Mesodermal cell (in vitro differentiated cells): ENCODE measurements at regions not wholly inside any gene's neighbourhood (a gene's known extent, or its start where the extent isn't known, plus 50 kb on each side); places are given as distances from the start of the nearest gene placed in this dataset.

Experiments used
- H3K27ac ChIP-seq: 2 replicates; pipeline ENCODE4 v1.7.0; 2013; ENCODE audit warnings: mild to moderate bottlenecking, low read depth, low read length, moderate library complexity; ENCODE audit not compliant: severe bottlenecking
- H3K36me3 ChIP-seq: 2 replicates; pipeline ENCODE4 v1.7.1; 2013; ENCODE audit warnings: mild to moderate bottlenecking, low read length, moderate library complexity; ENCODE audit not compliant: control insufficient read depth, insufficient read depth
- H3K4me1 ChIP-seq: one replicate; pipeline ENCODE4 v1.7.1; 2013; ENCODE audit warnings: mild to moderate bottlenecking, low read length; ENCODE audit not compliant: insufficient read depth, control insufficient read depth, poor library complexity, severe bottlenecking
- H3K4me3 ChIP-seq: 2 replicates; pipeline ENCODE4 v1.7.0; 2013; ENCODE audit warnings: low read length, control low read depth, mild to moderate bottlenecking; ENCODE audit not compliant: insufficient read depth, poor library complexity, severe bottlenecking; ENCODE audit errors: extremely low read depth
- H3K9me3 ChIP-seq: 2 replicates; pipeline ENCODE4 v1.7.1; 2013; ENCODE audit warnings: mild to moderate bottlenecking, low read length, moderate library complexity; ENCODE audit not compliant: control insufficient read depth
- WGBS, 2 experiments: methylation state at CpG; one replicate each; pipeline ENCODE4 v1.1.5; 2013; ENCODE audit warnings: missing lambda C conversion rate in 2 of 2; ENCODE audit not compliant: insufficient coverage in 2 of 2; 5-methylcytosine and 5-hydroxymethylcytosine counted together

DNA sequence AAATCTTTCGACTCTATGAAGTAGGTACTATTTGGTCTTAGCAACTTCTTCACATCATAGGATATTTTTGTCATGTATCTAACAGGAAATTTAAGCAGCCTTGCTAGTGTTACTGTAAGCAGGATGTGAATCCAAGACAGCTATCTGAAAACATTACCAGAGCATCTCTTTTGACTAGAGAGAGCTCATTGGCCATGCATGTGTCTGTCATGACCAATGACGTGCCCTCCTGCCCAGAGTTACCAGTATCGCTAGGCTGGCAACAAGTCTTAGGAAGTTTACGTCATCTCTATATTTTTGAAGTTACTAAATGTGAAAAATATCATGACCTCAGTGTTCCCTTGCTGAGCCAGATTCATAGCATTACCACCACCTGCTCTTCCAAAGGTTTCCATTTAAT lies 130.9 kb upstream of the TP63 start:
- no peak overlapping the region for H3K27ac ChIP-seq
- no peaks in the 10 kb centered on the region for H3K36me3 ChIP-seq
- H3K9me3 ChIP-seq: no peaks in the 10 kb centered on the region
- no peaks in the 10 kb centered on the region for H3K4me1 ChIP-seq
- no peak overlapping the region for H3K4me3 ChIP-seq
- 92% methylated on average over 2 of the region's 4 CpGs; no CpG with 5 or more reads in 1 of the 2 experiments for WGBS, 2 experiments

GRCh38 chr3:189500798-189501495 lies 130.2 kb upstream of the TP63 start:
- WGBS, 2 experiments: 50 to 86% methylated on average over 1 to 2 of the region's 3 CpGs
- Histone ChIP-seq H3K36me3 (no peaks in the 10 kb centered on the region), H3K4me3 (no peak overlapping the region), H3K4me1 (no peaks in the 10 kb centered on the region), H3K27ac (no peak overlapping the region), H3K9me3 (no peaks in the 10 kb centered on the region)

DNA sequence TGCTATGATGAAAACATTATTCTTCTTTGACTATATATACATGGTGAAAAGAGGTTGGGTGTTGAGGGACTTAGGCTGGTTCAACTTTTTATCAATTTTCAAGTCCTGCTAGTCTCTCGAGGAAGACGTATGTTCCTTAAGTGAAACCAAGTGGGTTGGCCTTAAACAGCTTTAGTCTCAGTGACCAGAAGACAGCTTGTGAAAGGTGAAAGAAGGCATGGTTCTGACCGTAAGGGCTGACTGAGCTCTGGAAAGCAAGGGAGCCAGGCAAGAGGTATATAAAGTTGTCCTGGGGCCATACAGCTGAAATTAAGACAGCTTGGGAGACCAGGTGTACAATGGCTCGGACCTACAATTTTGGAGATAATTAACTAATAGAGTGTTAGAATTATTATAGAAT lies 128.9 kb upstream of the TP63 start:
- no peaks in the 10 kb centered on the region for H3K4me1 ChIP-seq
- H3K9me3 ChIP-seq: no peaks in the 10 kb centered on the region
- no peak overlapping the region for H3K27ac ChIP-seq
- no peak overlapping the region for H3K4me3 ChIP-seq
- H3K36me3 ChIP-seq: no peaks in the 10 kb centered on the region
- 93 to 98% methylated on average over 3 of the region's 4 CpGs for WGBS, 2 experiments

DNA sequence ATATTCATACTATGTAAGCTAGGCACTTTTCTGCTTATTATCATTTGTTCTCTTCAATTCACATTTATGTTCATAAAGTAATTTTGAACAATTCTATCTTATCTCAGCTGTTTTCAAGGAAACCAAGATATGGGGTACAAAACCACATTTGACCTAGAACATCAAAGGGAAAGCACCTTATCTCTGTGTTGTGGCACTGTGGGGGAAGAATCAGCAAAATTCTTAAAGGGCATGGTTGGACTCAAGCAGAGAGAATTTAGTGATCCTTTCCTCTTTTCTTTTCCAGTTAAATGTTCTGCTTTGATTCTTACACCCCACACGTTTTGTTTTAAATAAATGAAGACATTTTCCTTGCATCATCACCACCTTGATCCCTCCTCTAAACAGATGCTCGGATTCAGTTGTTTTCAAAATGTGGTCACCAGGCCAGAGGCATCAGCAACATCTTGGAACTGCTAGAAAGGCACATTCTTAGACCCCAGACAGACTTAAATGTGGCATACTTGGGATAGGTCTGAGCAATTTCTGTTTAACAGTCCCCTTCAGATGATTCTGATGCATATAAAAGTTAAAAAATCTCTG lies 128.4 kb upstream of the TP63 start:
- Histone ChIP-seq H3K9me3 (no peaks in the 10 kb centered on the region), H3K27ac (no peak overlapping the region), H3K4me1 (no peaks in the 10 kb centered on the region), H3K4me3 (no peak overlapping the region), H3K36me3 (no peaks in the 10 kb centered on the region)
- WGBS, 2 experiments: 77 to 80% methylated on average over 1 to 2 of the region's 2 CpGs

DNA sequence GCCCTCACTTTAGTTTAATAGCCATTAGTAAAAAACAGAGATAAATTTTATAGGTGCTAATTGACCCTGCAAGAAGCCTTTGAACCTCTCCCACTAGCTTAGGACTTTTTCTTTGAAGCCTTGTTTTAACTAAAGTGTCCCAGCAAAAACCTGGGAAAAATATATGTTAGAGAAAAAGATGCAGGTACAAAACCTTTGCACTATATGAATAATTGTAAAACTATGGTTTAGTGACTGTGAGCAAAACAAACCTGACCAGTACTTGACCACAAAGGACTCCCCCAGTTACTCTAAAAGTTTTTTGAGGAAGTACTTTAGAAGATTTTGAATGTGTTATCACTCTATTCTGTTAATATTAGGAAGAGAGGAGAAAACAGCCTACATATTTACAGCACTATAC lies 123.3 kb upstream of the TP63 start:
- H3K27ac ChIP-seq: no peak overlapping the region
- no peak overlapping the region for H3K4me3 ChIP-seq
- no peaks in the 10 kb centered on the region for H3K9me3 ChIP-seq
- no peaks in the 10 kb centered on the region for H3K4me1 ChIP-seq
- no peaks in the 10 kb centered on the region for H3K36me3 ChIP-seq

DNA sequence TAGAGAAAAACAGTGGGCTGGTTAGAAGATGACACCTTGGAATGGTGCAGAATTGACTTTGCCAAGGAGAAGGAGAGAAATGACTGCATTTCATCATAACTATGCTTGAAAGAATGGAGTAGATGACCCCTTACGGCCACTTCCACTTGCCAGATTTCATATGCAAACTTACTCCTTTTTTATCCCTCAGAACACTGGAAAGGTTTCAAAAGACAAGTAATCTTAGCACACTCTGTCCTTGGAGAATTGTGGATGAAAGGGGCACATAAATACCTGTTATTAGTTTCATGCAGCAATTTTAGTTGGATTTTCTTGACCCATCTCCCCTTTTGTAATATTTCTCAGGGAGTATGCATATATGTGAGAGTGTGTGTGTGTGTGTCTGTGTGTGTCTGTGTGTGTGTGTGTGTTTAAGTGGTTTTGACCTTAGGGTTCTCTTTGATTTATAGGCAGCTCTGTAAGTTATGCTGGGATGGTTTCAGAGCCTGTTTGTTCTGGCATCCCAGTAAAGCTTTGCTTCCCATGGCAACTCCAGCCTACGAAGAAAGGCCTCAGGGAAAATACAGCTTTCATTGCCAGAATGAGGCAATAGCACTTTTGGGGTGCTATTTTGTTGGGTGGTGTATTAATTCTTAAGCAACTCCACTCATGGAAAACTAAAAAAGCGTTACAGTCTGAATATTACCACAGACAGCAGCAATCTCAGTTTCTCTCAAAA lies 122.2 kb upstream of the TP63 start:
- WGBS, 2 experiments: 71% methylated on average over 1 of the region's 3 CpGs; no CpG with 5 or more reads in 1 of the 2 experiments
- H3K9me3 ChIP-seq: no peaks in the 10 kb centered on the region
- H3K4me3 ChIP-seq: no peak overlapping the region
- H3K36me3 ChIP-seq: no peaks in the 10 kb centered on the region
- H3K4me1 ChIP-seq: peaks cover 3% of the 10 kb centered on the region
- H3K27ac ChIP-seq: no peak overlapping the region

DNA sequence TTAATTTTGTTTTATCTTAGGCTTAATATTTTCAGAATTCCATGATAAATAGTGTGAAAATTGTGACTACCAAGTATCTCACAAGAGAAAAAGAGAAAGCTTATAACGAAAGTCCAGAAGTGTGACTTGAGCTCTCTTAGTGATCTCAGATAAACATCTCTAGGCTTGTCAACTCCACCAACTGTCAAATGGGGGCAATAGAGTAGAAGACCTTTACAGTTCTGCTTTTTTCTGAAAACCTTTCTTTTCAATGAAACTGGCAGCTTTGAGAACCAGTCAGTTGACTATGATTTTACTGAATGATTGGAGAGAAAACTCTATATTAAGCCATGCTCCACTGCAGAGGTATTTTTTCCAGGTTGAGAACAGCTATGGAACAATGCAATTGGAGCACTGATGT lies 119.2 kb upstream of the TP63 start:
- no CpG with 5 or more reads among the region's 1 CpG for WGBS, 2 experiments
- Histone ChIP-seq H3K36me3 (no peaks in the 10 kb centered on the region), H3K4me1 (peaks cover 3% of the 10 kb centered on the region), H3K27ac (no peak overlapping the region), H3K9me3 (no peaks in the 10 kb centered on the region), H3K4me3 (no peak overlapping the region)

DNA sequence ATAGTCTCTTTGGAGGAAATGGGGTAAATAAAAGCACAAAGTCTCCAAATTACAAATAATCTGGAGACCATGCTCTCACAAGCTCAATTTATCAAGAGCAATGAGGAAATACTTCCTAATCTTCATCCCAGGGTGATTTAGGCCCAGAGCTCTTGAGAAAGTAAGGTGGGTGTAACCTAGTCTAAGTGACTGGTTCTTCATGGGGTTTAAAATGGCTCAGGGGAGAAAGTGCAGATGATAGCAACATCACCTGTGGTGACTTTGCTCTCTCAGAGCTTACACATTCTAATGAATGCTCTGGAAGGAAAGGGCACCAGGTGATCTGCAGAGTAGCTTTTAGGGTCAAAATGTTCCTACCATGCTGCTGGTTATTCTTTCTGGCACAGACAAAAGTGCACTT lies 118.4 kb upstream of the TP63 start:
- no peak overlapping the region for H3K27ac ChIP-seq
- H3K4me1 ChIP-seq: peaks cover 3% of the 10 kb centered on the region
- H3K9me3 ChIP-seq: no peaks in the 10 kb centered on the region

GRCh38 chr3:189513281-189514117 lies 117.7 kb upstream of the TP63 start:
- H3K36me3 ChIP-seq: no peaks in the 10 kb centered on the region
- peaks cover 3% of the 10 kb centered on the region for H3K4me1 ChIP-seq
- no peak overlapping the region for H3K4me3 ChIP-seq
- no peaks in the 10 kb centered on the region for H3K9me3 ChIP-seq
- H3K27ac ChIP-seq: no peak overlapping the region
- WGBS, 2 experiments: 89 to 95% methylated on average over 7 to 8 of the region's 9 CpGs

More for the DNA sequence above, 118.4 kb upstream of the TP63 start:
- Histone ChIP-seq H3K36me3 (no peaks in the 10 kb centered on the region), H3K4me3 (no peak overlapping the region)

- Histone ChIP-seq H3K4me3 (no peak overlapping the region), H3K36me3 (no peaks in the 10 kb centered on the region), H3K4me1 (peaks cover 3% of the 10 kb centered on the region), H3K27ac (no peak overlapping the region), H3K9me3 (no peaks in the 10 kb centered on the region)
- WGBS, 2 experiments: 87% methylated on average over 3 of the region's 3 CpGs; no CpG with 5 or more reads in 1 of the 2 experiments
These were observed 115.2 kb upstream of the TP63 start for GRCh38 chr3:189516039-189516438.
